GM19328 (cell line): ENCODE measurements at regions not wholly inside any gene's neighbourhood (a gene's known extent, or its start where the extent isn't known, plus 50 kb on each side); places are given as distances from the start of the nearest gene placed in this dataset.

Experiments
- ATAC-seq: cut with Tn5 transposase; IDR thresholded peaks from one replicate; pipeline ENCODE4 v1.9.1; 2021; ENCODE audit warnings: mild to moderate bottlenecking, moderate library complexity; ENCODE audit not compliant: unreplicated experiment

DNA sequence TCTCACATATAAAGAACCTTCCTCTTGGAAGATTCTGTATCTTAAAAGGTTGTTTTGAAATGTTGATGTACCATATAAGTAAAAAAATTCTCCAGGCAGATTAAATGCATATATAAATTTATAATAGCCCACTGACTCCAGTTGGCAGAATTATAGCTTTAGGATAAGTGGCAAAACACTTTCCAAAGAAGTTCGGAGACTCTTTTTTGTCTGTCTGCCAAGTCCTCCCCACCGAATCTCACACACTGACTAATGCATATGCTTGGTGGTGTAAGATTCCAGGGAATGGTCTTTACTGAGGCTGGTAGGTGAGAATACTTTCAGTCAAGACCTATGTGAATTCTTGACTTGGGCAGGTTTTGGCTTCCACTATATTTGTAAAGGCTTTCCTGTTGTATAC, 724.3 kb upstream of the CXADR start:
- ATAC-seq: no peak

DNA sequence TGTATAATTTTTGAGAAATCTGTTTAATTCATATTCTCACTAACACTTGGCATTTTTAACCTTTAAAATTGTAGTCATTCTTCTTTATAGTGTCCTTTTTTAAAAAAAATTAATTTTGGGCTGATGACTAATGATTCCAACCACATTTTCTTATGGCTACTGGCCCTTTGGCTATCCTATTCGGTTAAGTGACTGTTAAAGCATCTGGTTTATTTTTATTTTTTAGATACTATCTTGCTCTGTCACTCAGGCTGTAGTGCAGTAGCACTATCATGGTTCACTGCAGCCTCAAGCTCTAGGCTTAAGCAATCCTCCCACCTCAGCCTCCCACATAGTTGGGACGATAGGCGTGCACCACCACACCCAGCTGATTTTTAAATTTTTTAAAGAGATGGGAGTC, 723.2 kb upstream of the CXADR start:
- no peak for ATAC-seq

DNA sequence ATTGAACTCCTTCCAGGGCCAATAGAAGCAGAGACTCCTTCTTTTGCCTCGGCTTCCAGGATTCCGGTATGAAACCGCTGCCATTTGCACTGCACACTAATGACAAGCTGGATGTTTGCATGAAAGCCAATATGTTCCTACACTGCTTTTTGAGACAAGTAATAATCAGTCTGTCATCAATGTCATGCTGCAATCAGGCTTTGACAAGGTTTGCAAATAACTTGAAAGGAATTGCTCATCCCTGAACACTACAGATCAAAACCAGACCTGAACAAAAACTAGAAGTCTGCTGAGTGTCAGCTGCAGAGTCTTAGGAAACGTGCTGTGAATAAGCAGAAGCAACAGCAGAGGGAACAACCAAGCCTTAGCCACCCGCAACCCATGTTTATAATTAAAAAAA, 720.7 kb upstream of the CXADR start:
- no peak for ATAC-seq

DNA sequence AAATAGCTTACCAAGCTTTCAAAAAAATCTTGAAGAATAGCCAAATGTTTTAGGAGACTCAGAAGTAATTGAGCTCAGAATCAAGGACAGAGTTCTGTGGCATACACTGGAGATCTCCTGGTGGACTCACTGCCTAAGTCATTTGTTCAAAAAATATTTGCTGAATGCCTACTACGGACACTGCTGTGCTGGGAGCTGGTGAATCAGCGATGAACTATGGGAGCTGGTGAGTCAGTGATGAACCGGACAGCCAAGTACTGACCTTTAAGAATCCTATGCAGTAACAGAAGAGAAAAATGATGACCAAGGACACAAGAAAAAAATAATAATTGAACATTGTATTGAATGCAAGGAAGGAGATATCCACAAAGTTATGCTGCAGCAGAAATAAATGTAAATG, 717.9 kb upstream of the CXADR start:
- ATAC-seq: no peak

DNA sequence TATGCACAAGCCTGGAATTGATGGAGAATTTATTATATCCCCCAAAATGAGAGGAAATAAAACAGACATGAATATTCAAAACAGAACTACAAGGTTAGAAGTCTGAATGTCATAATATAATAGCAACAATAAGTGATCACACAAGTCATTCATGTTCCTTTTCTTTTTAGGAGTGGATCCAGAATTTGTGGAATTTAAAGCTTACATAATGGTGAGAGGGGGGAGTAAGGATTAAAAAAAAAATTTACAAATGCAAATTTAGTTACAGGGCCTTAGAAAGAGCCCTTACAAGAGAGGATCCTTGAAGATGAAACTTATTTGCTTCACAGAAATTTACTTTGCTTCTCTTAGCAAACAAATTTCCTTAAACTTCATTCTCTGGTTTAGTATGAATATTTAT, 716.1 kb upstream of the CXADR start:
- no peak for ATAC-seq

DNA sequence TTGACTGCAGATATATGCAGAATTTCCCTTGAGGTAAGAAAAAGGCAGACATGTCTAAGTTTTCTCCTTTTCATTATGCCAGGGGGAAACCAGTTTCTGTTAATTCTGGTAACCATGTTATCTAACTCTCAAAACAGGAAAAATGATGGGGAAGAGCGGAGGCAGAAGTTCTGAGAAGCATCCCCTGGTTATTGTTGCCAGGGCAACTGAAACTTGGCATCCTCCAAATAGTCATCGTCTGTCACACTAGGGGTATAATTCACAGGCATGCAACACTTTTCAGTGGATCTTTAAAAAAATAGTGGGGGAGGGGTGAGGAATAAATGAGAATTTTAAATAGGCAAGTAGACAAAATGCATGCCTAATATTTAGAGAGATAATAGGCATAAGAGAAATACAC, 715.3 kb upstream of the CXADR start:
- ATAC-seq: no peak

DNA sequence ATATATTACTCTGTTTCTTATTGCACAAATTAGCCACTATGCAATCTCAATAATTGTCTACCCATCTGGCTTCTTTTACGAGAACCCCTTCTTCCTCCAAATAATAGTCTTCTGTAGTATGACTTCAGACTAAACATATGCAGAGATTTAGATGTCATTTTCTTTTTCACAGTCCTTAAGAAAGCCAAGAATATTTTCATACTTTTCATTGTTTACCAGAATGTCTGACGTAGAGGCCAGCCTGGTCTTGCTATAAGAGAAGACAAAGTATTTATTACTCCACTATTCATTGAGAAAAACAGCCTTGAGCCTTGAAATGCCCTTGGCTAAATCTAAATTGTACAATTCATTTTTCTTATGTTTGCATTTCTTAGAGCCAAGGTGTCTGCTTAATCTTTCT, 714.9 kb upstream of the CXADR start:
- ATAC-seq: no peak

DNA sequence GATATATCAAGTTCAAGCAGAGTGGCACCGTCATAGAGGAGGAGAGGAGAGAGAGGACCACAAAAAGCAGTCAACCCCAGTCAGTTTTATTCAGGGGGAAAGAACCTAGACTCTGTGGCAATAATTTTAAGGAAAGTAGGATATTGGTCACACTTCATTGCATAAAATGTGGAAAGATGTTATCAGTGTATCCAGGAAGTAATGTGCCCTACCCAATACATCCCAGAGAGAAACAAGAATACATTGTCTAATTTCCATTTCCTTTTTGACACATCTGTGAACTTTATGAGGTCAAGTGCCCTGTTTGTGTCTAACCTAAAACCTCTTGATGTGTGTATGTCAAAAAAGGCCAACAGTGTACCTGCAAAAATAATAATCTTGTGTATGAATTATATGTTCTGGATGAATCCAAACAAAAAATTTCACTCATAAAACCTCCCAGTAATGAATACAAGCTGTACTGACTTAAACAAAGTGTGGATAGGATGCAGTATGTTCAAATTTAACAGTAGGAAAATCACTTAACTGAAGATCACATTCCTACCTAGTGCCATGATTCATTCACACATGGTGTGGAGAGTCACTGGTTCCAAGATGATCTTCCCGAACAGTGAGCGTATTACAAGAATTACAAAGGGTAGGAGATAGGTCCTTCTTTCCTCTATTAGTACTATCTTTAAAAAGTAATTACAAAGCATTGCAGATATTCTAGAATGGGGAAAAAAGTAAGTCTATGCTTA, 712.1 kb upstream of the CXADR start:
- no peak for ATAC-seq

DNA sequence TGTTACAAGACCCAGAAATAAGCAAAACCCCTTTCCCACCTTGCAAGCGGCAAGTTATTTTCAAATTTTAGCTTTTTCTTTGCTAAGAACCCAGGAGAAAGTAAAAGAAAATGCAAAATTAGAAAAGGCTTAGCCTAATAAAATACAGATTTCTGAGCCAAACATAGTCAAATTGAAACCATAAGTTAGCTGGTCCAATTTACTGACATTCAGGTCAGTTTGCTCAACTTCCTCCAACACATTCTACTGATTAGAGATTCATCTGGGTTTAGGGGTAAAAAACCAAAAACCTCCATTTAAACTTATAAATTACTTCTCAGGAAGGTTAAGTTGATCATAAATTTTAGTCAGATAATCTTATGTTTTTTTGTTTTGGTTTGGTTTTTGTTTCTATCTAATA, 701.8 kb upstream of the CXADR start:
- no peak for ATAC-seq

DNA sequence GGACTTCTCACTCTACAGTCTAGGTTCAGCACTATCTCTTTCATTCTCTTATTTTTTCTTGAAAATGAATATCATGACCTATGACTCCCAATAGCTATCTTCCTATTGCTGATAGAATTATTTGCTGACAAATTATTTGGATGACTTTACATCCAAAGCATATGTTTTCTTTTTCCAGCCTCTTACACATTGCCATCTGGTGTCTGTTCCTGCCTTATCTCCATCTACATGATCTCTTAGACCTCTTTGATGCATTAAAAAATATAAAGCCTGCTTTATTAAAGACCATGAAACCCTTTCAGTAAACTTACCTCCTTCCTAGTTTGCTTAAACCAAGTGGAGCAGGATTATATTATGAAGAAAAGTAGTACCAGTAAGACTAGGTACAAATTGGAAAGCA, 700.9 kb upstream of the CXADR start:
- no peak for ATAC-seq

DNA sequence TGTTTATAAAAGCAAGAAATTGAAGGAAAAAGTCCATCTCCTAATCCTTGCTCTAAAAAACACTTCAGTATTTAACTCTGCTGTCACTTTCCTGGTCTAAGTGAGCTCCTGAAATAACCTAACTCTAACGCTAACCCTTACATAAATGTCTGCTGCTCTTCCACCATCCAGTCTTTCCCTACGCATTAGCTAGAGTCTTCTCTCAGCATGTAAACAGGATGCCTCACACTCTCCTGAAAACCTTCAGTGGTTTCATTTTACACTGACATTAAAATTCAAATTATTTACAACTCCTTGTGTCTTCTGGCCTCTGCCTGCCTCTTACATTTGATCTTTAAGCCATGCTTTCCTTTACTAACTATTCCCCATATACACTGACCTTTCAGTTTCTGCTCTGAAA, 697.6 kb upstream of the CXADR start:
- no peak for ATAC-seq

DNA sequence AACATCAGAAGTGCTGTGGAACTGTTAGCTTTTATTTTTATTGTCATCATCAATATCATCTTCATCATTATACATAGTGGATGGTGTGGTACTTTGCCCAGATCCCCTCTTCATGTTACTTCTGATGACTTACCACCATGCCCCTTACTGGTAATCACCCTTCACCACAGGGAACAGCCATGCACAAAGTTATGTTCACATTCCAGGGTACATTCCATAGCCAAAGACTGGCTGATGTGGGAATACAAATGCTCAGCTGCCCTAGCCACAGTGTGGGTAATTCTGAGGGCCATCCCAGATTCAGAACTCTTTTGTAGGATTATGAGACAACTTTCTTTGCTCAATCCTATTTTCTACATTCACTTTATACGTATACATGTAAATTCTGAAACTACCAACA, 691.3 kb upstream of the CXADR start:
- ATAC-seq: no peak

DNA sequence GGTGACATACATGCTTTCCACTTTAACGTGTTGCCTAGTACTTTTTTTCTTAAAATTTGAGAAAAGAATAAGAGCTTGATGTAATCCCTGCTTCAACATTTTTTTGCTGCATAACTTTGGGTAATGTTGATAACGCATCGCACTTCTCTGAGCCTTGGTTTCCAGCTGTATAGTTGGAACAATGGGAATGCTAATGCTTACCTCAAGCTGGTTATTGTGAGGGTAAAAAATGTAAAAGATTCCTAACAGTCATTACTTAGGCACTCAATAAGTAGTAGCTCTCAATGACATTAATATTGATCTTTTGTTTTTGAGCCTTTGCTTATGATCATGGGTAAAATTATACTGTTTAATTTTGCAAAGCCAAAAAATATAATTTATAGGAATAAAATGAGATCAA, 683.3 kb upstream of the CXADR start:
- no peak for ATAC-seq

DNA sequence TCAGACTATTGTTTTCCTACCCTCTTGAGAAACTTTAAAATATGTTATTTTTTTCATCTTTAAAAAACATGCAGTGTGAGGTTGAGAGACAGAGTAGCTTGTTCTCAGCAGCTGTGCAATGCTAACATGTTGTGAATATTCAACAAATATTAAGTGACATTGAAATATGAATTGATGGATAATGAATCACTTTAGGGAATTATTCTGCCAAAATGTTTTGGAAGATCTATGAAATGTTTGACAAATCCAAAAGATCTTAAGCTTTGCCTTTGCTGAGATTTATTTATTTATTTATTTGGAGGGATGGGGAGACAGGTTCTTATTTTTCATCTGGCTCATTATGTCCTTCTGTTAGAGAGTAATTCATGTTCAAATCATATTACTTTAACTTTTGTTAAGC, 680.1 kb upstream of the CXADR start:
- no peak for ATAC-seq

DNA sequence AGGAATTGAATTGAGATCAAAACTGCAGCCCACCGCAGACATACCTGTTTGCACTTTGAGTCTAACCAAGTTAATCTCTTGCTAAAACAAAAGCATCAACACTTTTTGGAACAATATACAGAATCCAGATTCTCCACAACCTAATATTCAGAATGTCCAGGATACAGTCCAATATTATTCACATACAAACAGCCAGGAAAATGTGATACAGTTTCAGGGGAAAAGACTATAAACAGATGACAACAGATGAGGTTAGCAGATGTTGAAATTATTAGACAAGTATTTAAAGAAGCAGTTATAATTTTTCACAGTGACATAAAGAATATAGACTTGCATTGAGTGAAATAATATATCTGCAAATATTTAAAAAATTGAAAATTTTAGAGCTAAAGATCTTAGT, 678.1 kb upstream of the CXADR start:
- ATAC-seq: no peak

DNA sequence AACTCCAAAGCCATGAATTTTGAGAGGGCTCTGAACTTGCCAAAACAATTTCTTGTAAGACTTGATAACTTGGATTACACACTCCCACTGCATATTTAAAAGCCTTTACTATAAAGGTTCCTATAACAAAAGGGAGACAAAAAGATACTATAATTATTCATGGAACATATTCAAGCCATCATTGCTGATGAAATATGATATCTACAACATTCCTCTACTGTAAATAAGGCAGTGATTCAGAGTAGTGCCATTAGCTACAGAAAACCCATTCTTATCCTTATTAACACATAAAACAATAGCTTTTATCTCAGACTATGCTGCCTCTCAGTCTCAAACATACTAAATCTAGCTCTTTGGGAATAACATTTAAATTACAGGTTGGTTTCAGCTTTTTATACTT, 675.5 kb upstream of the CXADR start:
- no peak for ATAC-seq

DNA sequence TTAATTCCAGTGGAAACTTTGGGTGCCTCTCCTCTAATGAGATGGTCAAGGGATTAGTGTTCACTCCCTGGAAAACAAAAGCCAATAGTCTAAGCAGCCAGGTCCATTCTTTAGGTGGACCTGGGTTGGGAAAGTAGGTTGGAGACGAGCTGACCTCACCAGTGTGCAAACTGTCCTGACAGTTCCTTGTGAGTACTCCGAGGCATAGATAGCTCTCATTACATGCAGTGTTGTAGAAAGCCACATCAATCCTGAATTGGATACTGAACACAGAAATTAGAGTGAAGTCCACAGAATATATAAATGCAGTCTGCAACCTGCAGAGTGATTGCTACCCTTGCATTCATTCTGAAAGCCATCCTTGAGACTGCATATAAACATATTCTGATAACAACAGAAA, 675.1 kb upstream of the CXADR start:
- ATAC-seq: no peak

DNA sequence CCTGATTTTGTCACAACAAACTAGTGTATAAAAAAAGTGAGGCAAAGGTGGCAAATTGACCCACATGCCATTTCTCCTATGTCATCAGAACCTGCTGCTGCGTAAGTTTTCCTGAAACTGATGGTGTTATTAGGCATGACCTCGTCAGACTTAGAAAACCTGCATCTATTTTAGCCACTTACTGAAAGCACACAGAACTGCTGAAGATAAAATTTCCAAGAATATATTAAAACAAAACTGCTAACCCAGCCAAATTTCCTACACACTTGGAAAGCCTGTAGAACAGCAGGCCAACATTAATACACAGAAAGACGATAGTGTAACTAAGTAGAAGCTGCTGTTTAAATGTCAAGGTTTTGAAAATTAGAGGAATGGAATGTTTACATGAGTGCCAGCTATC, 674.5 kb upstream of the CXADR start:
- ATAC-seq: no peak

DNA sequence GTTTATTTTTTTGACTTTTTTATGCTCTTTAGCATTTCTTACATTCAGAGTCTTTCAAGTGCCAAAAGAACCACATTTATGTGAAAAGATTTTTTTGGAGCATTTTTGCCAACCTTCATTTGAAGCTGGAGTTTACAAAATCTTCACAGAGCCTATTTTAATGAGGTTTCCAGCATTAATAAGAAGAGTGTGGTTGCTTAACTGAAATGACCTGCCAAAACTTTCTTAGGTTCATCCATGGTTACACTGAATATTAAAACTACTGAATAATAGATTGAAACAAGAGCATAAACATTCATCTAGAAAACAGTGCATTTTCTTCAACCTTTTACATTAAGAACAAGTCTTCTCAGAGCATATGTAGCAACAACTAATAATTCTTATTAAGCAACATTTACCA, 672.3 kb upstream of the CXADR start:
- ATAC-seq: no peak

DNA sequence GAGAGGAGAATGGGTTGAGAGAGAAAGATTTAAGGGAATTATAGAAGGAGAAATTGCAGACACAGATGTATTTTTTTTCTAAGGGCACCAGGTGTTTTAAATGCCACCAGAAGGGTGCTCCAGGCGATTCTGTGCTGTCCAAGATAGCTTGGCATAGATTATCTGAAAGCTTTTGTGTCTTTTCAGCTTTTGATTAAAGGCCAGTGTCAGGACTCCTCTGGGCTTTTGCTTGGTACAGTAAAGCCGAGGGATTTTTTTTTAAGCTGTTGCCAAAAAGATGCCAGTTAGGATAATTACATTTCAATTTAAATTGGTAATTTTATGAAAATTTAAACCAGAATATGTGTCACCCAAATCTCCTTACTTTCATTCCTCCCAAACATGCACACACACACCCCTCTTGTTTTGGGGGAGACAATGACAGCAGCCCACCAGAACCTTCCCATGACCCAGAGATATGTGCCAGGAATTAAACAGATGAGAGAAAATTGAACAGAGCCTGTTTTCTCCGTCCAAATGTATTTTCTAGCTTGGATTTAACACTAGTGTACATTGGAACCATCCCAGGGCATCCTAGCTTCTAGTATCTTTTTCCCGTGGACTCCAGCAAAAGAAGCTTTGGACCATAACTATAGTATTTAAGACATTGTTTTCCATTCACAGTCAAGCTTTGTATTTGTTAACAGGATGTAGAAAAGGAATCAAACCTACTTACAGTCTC, 670.7 kb upstream of the CXADR start:
- no peak for ATAC-seq

DNA sequence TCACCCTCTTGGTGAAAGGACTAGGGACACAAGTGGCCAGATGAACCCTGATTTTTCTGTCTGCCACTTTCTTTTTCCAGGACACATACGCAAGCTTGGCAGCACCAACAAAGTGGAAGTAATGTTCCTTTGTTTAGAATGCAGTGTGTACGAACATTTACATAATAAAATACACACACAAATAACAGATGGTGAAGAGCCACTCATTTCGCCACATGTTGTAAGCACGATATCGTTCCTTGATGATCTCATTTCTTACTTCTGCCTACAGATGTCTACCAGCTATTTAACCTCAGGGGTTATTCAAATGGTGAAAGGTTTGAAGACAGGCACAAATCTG, 670.2 kb upstream of the CXADR start:
- ATAC-seq: no peak

DNA sequence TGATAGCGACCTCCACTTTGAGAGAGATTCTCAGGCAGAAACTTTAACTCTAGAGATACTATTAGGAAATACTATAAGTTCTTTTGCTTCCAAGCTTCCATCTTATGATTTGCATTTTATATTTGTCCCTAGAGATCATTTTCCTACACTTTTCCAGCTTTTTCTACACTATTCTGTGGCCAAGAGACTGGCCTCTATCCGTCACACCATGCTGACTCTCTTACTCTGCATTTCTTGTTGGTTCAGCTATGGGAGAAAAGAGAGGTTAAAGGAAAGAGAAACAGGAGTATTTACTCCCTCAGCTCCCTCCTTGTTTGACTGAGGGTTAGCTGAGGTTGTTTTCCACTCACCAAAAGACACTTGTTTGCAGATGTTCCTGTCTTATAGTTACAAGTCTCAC, 665.6 kb upstream of the CXADR start:
- ATAC-seq: no peak

DNA sequence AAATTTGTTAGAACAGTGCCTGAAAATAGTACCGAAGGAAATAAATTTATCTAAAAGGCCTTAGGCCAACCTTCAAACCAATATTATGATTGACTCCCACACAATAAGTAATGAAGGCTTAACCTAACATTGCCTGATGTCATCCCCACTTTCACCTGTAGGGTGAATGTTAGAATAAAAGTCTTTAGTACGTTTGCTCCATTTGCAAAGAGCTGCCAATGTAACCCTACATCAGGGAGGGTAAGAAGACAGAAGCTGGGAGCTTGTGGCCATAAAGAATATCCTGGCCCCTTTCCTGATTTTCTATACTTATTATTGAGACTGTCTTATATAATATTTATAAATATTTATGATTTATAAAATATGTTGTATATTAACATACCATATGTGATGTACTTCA, 661.8 kb upstream of the CXADR start:
- no peak for ATAC-seq
